Fibroblast of pulmonary artery (primary cell): ENCODE measurements at regions not wholly inside any gene's neighbourhood (a gene's known extent, or its start where the extent isn't known, plus 50 kb on each side); places are given as distances from the start of the nearest gene placed in this dataset.

Experiments
- DNase-seq: peaks from one replicate; pipeline ENCODE4 v3.0.0-alpha.2; 2010; ENCODE audit warnings: low read depth
- H3K4me3 ChIP-seq: replicated peaks from 2 replicates; pipeline ENCODE4 v1.5.1; 2011; ENCODE audit warnings: low read depth, mild to moderate bottlenecking, control low read depth, low read length, moderate library complexity
- CTCF ChIP-seq: IDR thresholded peaks from 2 replicates; pipeline ENCODE4 v1.5.1; 2011; ENCODE audit warnings: mild to moderate bottlenecking, control low read depth, low read length, inconsistent platforms; ENCODE audit errors: missing control alignments

- no peak for TF ChIP-seq CTCF
- no peak for DNase-seq
- no peak overlapping the region for H3K4me3 ChIP-seq
Measured at GRCh38 chr9:117979914-117980313, 275.7 kb downstream of the TLR4 start.

GRCh38 chr9:117987945-117988344, 283.7 kb downstream of the TLR4 start:
- H3K4me3 ChIP-seq: no peak overlapping the region
- TF ChIP-seq CTCF: no peak
- no peak for DNase-seq

GRCh38 chr9:117992006-117992405, 287.8 kb downstream of the TLR4 start:
- DNase-seq: no peak
- TF ChIP-seq CTCF: no peak
- no peak overlapping the region for H3K4me3 ChIP-seq

- no peak for TF ChIP-seq CTCF
- no peak for DNase-seq
- no peak overlapping the region for H3K4me3 ChIP-seq
Measured at GRCh38 chr9:118000581-118000980, 296.4 kb downstream of the TLR4 start.

- no peak overlapping the region for H3K4me3 ChIP-seq
- TF ChIP-seq CTCF: no peak
- DNase-seq: no peak
Measured at GRCh38 chr9:118003240-118003639, 299.0 kb downstream of the TLR4 start.

- TF ChIP-seq CTCF: no peak
- DNase-seq: no peak
- H3K4me3 ChIP-seq: no peak overlapping the region
Measured at GRCh38 chr9:118008246-118008645, 304.0 kb downstream of the TLR4 start.

GRCh38 chr9:118009614-118010013, 305.4 kb downstream of the TLR4 start:
- no peak for TF ChIP-seq CTCF
- no peak for DNase-seq
- H3K4me3 ChIP-seq: no peak overlapping the region
